ENCODE measurements at regions not wholly inside any gene's neighbourhood (a gene's known extent, or its start where the extent isn't known, plus 50 kb on each side); places are given as distances from the start of the nearest gene placed in this dataset.

GRCh38 chr6:155695495-155695894 is 239.9 kb upstream of the NOX3 start:
- Histone ChIP-seq H3K4me1 (ENCODE audit: control insufficient read depth in 2 of 2, insufficient read depth in 2 of 2, low read length in 2 of 2) (peaks cover 3 to 6% of the 10 kb centered on the region in 2 donors), H3K27ac (ENCODE audit: low read depth in 2 of 2, low read length in 2 of 2) (no peak overlapping the region), H3K36me3 (ENCODE audit: control insufficient read depth in 2 of 2, insufficient read depth in 2 of 2, low read length in 2 of 2) (no peaks in the 10 kb centered on the region), H3K27me3 (ENCODE audit: control insufficient read depth in 2 of 2, insufficient read depth in 2 of 2, low read length in 2 of 2) (no peaks in the 10 kb centered on the region), H3K9me3 (ENCODE audit: control insufficient read depth in 2 of 2, low read length in 2 of 2) (no peaks in the 10 kb centered on the region), H3K9ac (ENCODE audit: low read depth in 1 of 2, low read length in 2 of 2) (no peak overlapping the region), H3K4me3 (ENCODE audit: low read length in 2 of 2) (no peak overlapping the region)

DNA sequence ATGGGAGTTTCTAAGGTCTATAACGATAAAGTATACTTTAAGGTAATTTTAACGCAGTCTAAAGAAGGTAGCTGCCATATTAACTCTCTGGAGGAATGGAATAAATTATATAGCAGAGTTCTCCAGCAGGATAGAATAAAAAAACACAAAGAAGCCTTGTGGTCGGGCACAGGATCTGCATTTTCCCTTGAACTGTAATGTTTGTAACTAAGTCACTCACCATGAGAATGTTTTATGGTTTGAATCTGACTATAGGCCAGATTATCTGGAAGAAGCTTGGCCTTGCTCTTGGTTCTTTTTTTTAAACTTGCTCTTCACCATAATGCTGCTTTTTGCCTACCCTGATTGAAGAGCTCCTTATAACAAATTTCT is 238.8 kb upstream of the NOX3 start:
- Histone ChIP-seq H3K27me3 (ENCODE audit: control insufficient read depth in 2 of 2, insufficient read depth in 2 of 2, low read length in 2 of 2) (no peaks in the 10 kb centered on the region), H3K27ac (ENCODE audit: low read depth in 2 of 2, low read length in 2 of 2) (peak overlapping the region; percentile 64 to 65), H3K9ac (ENCODE audit: low read depth in 1 of 2, low read length in 2 of 2) (no peak overlapping the region), H3K4me3 (ENCODE audit: low read length in 2 of 2) (peak overlapping the region in 1 of 2 donors; percentile 26), H3K4me1 (ENCODE audit: control insufficient read depth in 2 of 2, insufficient read depth in 2 of 2, low read length in 2 of 2) (peaks cover 3 to 6% of the 10 kb centered on the region in 2 donors), H3K36me3 (ENCODE audit: control insufficient read depth in 2 of 2, insufficient read depth in 2 of 2, low read length in 2 of 2) (no peaks in the 10 kb centered on the region), H3K9me3 (ENCODE audit: control insufficient read depth in 2 of 2, low read length in 2 of 2) (no peaks in the 10 kb centered on the region)

DNA sequence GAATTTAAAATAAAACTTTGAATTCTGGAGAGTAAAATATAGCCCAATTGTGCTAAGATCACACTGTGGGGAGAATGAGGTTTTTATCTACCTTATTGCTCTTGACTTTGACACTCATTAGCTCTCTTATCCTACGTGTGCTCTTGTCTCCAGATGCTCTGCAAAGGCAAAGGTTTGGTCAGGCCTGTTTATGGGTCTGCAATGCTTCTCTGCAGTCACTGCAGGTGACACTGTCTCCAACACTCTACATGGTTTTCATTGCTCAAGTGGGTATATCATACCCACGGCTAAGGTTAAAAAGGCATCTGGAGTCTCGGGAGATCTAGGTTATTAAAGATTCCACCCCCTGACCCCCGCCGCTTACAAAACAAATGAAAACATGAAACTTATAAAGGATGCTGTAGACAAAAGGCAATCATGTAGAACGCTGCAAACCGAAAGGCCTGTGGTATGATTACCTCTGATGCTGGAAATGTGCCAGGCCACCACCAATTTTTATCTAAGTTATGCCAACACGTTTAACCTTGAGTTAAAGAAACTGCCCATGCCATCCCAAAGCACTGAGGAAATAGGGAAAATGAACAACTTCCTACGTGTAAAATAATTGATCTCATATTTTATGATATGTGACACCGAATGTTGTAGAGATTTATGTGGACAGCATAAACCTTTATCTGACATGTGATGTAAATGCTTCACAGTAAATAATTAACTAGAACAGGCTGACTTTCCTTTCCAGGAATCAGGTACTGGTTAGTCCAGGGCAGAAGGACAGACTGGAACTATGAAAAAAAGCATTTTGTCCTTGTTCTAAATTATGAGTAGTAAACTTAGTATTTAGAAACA is 238.2 kb upstream of the NOX3 start:
- no peaks in the 10 kb centered on the region for H3K27me3 ChIP-seq (ENCODE audit: control insufficient read depth in 2 of 2, insufficient read depth in 2 of 2, low read length in 2 of 2)
- no peaks in the 10 kb centered on the region for H3K36me3 ChIP-seq (ENCODE audit: control insufficient read depth in 2 of 2, insufficient read depth in 2 of 2, low read length in 2 of 2)
- H3K4me3 ChIP-seq (ENCODE audit: low read length in 2 of 2): peak overlapping the region; percentile 34 to 37
- H3K27ac ChIP-seq (ENCODE audit: low read depth in 2 of 2, low read length in 2 of 2): peak overlapping the region; percentile 64 to 65
- H3K9me3 ChIP-seq (ENCODE audit: control insufficient read depth in 2 of 2, low read length in 2 of 2): no peaks in the 10 kb centered on the region
- H3K9ac ChIP-seq (ENCODE audit: low read depth in 1 of 2, low read length in 2 of 2): no peak overlapping the region
- peaks cover 3 to 6% of the 10 kb centered on the region in 2 donors for H3K4me1 ChIP-seq (ENCODE audit: control insufficient read depth in 2 of 2, insufficient read depth in 2 of 2, low read length in 2 of 2)

DNA sequence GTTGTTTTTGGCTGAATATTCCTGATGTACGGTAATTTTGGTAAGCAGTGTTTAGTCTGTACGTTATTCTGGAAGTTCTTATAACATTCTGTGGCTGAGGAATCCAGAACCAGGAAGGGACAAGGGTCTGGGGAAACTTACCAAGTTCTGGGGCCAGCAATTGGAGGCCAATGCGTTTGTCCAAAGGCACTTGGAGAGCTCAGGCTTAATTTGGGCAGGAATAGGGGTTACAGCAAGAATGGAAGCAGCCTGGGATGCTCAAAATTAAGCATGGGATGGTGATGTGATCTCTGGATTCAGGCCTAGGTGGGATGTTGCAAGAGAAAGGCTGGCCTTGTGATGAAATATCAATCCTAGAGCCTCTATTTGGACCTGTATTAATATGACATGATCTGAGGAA is 235.2 kb upstream of the NOX3 start:
- H3K9me3 ChIP-seq (ENCODE audit: control insufficient read depth in 2 of 2, low read length in 2 of 2): no peaks in the 10 kb centered on the region
- H3K27me3 ChIP-seq (ENCODE audit: control insufficient read depth in 2 of 2, insufficient read depth in 2 of 2, low read length in 2 of 2): no peaks in the 10 kb centered on the region
- no peak overlapping the region for H3K4me3 ChIP-seq (ENCODE audit: low read length in 2 of 2)
- no peak overlapping the region for H3K9ac ChIP-seq (ENCODE audit: low read depth in 1 of 2, low read length in 2 of 2)
- H3K27ac ChIP-seq (ENCODE audit: low read depth in 2 of 2, low read length in 2 of 2): no peak overlapping the region
- H3K36me3 ChIP-seq (ENCODE audit: control insufficient read depth in 2 of 2, insufficient read depth in 2 of 2, low read length in 2 of 2): no peaks in the 10 kb centered on the region
- peaks cover 3 to 6% of the 10 kb centered on the region in 2 donors for H3K4me1 ChIP-seq (ENCODE audit: control insufficient read depth in 2 of 2, insufficient read depth in 2 of 2, low read length in 2 of 2)

GRCh38 chr6:155687645-155688044 is 232.0 kb upstream of the NOX3 start:
- Histone ChIP-seq H3K36me3 (ENCODE audit: control insufficient read depth in 2 of 2, insufficient read depth in 2 of 2, low read length in 2 of 2) (no peaks in the 10 kb centered on the region), H3K4me3 (ENCODE audit: low read length in 2 of 2) (no peak overlapping the region), H3K9ac (ENCODE audit: low read depth in 1 of 2, low read length in 2 of 2) (no peak overlapping the region)

DNA sequence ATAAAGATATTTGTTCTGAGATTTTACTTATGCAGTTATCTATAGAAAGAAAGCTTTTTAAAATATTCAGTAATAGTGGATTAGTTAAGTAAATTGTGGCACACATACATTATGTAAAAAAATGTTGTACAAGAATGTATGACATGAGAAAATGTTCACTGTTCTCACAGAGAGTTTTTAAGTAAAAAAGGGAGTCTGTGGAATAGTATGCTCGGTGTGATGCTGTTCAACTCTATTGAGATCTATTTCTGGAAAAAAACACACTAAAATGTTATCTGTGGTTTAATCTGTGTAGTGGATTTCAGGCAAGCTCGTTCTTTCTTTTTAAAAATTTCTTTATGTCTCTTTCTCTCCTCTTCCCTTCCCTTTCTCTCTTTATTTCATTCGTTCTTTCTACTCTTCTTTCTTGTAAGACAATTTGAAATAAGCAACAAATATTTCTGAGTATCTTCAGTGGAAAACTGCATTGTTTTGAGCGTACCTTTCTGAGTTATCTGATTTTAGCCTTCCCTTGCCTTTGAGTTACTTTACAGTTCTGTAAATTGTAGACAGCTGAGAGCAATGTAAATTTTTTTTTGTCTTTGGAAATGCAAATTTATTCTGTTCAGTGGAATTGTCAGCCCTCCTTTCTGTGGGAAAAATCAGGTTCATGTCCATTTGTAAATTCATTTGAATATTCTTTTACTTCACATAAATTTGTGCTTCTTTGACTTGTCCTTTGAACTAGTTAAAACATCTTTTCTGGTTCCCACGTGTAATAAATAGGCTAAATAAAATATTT is 229.0 kb upstream of the NOX3 start:
- Histone ChIP-seq H3K9me3 (ENCODE audit: control insufficient read depth in 2 of 2, low read length in 2 of 2) (no peaks in the 10 kb centered on the region), H3K4me3 (ENCODE audit: low read length in 2 of 2) (no peak overlapping the region), H3K27me3 (ENCODE audit: control insufficient read depth in 2 of 2, insufficient read depth in 2 of 2, low read length in 2 of 2) (no peaks in the 10 kb centered on the region), H3K4me1 (ENCODE audit: control insufficient read depth in 2 of 2, insufficient read depth in 2 of 2, low read length in 2 of 2) (no peaks in the 10 kb centered on the region), H3K36me3 (ENCODE audit: control insufficient read depth in 2 of 2, insufficient read depth in 2 of 2, low read length in 2 of 2) (no peaks in the 10 kb centered on the region), H3K9ac (ENCODE audit: low read depth in 1 of 2, low read length in 2 of 2) (no peak overlapping the region), H3K27ac (ENCODE audit: low read depth in 2 of 2, low read length in 2 of 2) (no peak overlapping the region)

More at GRCh38 chr6:155687645-155688044, 232.0 kb upstream of the NOX3 start:
- Histone ChIP-seq H3K27ac (ENCODE audit: low read depth in 2 of 2, low read length in 2 of 2) (no peak overlapping the region), H3K4me1 (ENCODE audit: control insufficient read depth in 2 of 2, insufficient read depth in 2 of 2, low read length in 2 of 2) (no peaks in the 10 kb centered on the region), H3K27me3 (ENCODE audit: control insufficient read depth in 2 of 2, insufficient read depth in 2 of 2, low read length in 2 of 2) (no peaks in the 10 kb centered on the region), H3K9me3 (ENCODE audit: control insufficient read depth in 2 of 2, low read length in 2 of 2) (no peaks in the 10 kb centered on the region)

DNA sequence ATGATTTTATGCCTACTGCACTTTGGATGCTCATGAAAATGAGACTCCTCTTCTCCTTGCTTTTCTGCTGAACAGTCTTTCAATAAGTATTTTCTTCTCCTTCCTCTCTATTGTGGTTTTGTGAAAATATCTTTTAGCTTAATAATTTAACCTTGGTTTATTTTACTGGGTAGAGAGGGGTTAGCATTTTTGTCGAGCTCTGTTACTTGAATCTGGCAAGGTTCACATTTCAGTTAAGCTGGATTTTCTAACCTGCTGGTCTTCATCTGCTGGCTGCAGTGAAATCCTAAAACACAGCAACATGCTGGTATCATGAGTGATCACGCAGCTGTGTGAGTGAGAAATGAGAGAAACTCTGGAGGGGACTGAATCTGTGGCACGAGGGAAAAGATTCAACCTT is 222.7 kb upstream of the NOX3 start:
- no peak overlapping the region for H3K4me3 ChIP-seq (ENCODE audit: low read length in 2 of 2)
- no peaks in the 10 kb centered on the region for H3K9me3 ChIP-seq (ENCODE audit: control insufficient read depth in 2 of 2, low read length in 2 of 2)
- H3K9ac ChIP-seq (ENCODE audit: low read depth in 1 of 2, low read length in 2 of 2): no peak overlapping the region
- no peak overlapping the region for H3K27ac ChIP-seq (ENCODE audit: low read depth in 2 of 2, low read length in 2 of 2)
- H3K27me3 ChIP-seq (ENCODE audit: control insufficient read depth in 2 of 2, insufficient read depth in 2 of 2, low read length in 2 of 2): no peaks in the 10 kb centered on the region
- no peaks in the 10 kb centered on the region for H3K36me3 ChIP-seq (ENCODE audit: control insufficient read depth in 2 of 2, insufficient read depth in 2 of 2, low read length in 2 of 2)
- no peaks in the 10 kb centered on the region for H3K4me1 ChIP-seq (ENCODE audit: control insufficient read depth in 2 of 2, insufficient read depth in 2 of 2, low read length in 2 of 2)

DNA sequence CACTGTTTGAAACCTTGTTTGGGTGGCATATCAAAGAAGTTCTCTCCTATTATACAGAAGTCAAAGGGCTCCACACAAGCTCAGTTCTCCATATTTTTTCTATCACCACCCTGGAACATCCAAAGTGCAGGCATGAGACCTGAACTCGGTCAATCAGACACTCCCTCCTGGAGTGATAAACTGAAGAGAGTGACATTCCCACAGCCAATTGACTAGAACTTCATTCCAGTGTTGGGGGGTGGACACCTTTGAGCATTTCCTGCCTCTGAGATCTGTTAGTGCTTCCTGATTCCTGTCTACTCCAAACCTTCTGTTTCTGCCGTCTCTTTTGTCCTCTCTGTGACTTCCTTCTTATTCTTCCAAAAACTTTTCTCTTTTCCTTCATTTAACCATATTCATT is 220.7 kb upstream of the NOX3 start:
- Histone ChIP-seq H3K36me3 (ENCODE audit: control insufficient read depth in 2 of 2, insufficient read depth in 2 of 2, low read length in 2 of 2) (no peaks in the 10 kb centered on the region), H3K9ac (ENCODE audit: low read depth in 1 of 2, low read length in 2 of 2) (no peak overlapping the region), H3K4me3 (ENCODE audit: low read length in 2 of 2) (no peak overlapping the region), H3K9me3 (ENCODE audit: control insufficient read depth in 2 of 2, low read length in 2 of 2) (no peaks in the 10 kb centered on the region), H3K27me3 (ENCODE audit: control insufficient read depth in 2 of 2, insufficient read depth in 2 of 2, low read length in 2 of 2) (no peaks in the 10 kb centered on the region), H3K4me1 (ENCODE audit: control insufficient read depth in 2 of 2, insufficient read depth in 2 of 2, low read length in 2 of 2) (no peaks in the 10 kb centered on the region), H3K27ac (ENCODE audit: low read depth in 2 of 2, low read length in 2 of 2) (no peak overlapping the region)

DNA sequence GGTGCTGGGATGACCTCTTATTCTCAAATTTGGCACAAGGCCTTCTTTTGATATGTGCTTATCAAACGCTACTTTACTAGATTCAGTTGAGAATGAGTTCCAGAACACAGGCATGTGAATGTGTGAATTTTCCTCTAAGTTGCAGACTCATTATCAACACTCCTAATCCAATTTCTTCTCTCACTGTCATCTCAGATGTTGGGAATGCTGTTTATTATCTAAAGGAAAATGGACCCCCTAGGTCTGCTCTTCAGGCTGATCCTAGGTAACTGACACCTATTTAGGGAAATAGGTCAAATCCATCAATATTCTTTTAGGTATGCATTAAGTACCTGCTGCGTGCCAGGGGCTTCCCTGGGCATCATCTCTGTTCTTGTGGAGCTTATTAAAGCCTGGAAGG is 215.0 kb upstream of the NOX3 start:
- Histone ChIP-seq H3K4me1 (ENCODE audit: control insufficient read depth in 2 of 2, insufficient read depth in 2 of 2, low read length in 2 of 2) (no peaks in the 10 kb centered on the region), H3K9me3 (ENCODE audit: control insufficient read depth in 2 of 2, low read length in 2 of 2) (no peaks in the 10 kb centered on the region), H3K9ac (ENCODE audit: low read depth in 1 of 2, low read length in 2 of 2) (no peak overlapping the region), H3K27me3 (ENCODE audit: control insufficient read depth in 2 of 2, insufficient read depth in 2 of 2, low read length in 2 of 2) (no peaks in the 10 kb centered on the region), H3K27ac (ENCODE audit: low read depth in 2 of 2, low read length in 2 of 2) (no peak overlapping the region), H3K4me3 (ENCODE audit: low read length in 2 of 2) (no peak overlapping the region), H3K36me3 (ENCODE audit: control insufficient read depth in 2 of 2, insufficient read depth in 2 of 2, low read length in 2 of 2) (no peaks in the 10 kb centered on the region)

GRCh38 chr6:155660251-155660977 is 204.8 kb upstream of the NOX3 start:
- Histone ChIP-seq H3K4me1 (ENCODE audit: control insufficient read depth in 2 of 2, insufficient read depth in 2 of 2, low read length in 2 of 2) (no peaks in the 10 kb centered on the region), H3K36me3 (ENCODE audit: control insufficient read depth in 2 of 2, insufficient read depth in 2 of 2, low read length in 2 of 2) (no peaks in the 10 kb centered on the region), H3K4me3 (ENCODE audit: low read length in 2 of 2) (no peak overlapping the region), H3K27ac (ENCODE audit: low read depth in 2 of 2, low read length in 2 of 2) (no peak overlapping the region), H3K9me3 (ENCODE audit: control insufficient read depth in 2 of 2, low read length in 2 of 2) (no peaks in the 10 kb centered on the region), H3K27me3 (ENCODE audit: control insufficient read depth in 2 of 2, insufficient read depth in 2 of 2, low read length in 2 of 2) (no peaks in the 10 kb centered on the region), H3K9ac (ENCODE audit: low read depth in 1 of 2, low read length in 2 of 2) (no peak overlapping the region)

Data from mucosa of rectum (tissue), 2 donors.